ENCODE measurements at regions not wholly inside any gene's neighbourhood (a gene's known extent, or its start where the extent isn't known, plus 50 kb on each side); places are given as distances from the start of the nearest gene placed in this dataset.
"Not testable (repeated sequence)": the region's sequence is repeated elsewhere in the genome, so short reads cannot be mapped to it uniquely, and the experiment has no call there.

DNA sequence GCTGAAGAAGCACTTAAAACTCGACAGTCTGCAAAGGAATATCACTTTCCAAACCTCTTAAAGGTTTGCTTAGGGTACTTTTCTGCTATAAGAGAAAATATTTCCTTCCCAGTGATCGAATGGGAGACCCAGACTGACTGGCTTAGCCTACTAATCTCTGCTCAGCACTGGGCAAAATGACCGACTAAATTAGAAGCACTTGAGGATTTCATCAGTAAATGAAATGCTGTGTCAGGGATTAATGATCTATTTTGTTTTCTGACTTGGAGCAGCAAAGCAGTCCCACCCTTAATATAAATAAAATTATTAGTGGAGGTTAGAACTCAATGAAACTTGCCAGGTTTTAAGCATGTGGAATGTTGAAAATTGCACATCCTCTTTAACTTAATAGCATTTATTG, 411.6 kb downstream of the NEBL start:
- no peak for DNase-seq

DNA sequence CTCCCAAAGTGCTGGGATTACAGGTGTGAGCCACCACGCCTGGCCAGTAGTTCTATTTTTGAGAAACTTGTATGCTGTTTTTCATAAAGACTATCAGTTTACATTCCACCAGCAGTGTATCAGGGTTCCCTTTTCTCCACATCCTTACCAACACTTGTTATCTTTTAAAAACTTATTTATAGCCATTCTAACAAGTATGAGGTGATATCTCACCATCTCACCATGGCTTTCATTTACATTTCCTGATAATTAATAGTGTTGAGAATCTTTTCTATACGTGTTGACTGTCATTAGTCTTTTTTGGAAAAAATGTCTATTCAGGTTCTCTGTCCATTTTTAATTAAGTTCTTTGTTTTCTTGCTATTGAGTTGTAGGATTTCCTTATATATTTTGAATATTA, 416.1 kb downstream of the NEBL start:
- no peak for DNase-seq

DNA sequence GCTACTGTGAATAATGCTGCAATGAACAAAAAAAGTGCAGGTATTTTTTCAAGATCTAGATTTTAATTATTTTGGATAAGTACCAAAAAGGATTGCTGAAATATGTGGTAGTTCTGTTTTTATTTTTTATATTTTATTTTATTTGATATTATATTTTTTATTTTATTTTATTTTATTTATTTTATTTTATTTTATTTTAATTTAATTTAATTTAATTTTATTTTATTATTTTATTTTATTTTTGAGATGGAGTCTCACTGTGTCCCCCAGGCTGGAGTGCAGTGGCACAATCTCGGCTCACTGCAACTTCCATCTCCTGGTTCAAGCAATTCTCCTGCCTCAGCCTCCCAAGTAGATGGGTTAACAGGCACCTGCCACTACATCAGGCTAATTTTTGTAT, 416.5 kb downstream of the NEBL start:
- DNase-seq, result not testable (repeated sequence)

GRCh38 chr10:20474064-20474463, 423.0 kb downstream of the NEBL start:
- no peak for DNase-seq

DNA sequence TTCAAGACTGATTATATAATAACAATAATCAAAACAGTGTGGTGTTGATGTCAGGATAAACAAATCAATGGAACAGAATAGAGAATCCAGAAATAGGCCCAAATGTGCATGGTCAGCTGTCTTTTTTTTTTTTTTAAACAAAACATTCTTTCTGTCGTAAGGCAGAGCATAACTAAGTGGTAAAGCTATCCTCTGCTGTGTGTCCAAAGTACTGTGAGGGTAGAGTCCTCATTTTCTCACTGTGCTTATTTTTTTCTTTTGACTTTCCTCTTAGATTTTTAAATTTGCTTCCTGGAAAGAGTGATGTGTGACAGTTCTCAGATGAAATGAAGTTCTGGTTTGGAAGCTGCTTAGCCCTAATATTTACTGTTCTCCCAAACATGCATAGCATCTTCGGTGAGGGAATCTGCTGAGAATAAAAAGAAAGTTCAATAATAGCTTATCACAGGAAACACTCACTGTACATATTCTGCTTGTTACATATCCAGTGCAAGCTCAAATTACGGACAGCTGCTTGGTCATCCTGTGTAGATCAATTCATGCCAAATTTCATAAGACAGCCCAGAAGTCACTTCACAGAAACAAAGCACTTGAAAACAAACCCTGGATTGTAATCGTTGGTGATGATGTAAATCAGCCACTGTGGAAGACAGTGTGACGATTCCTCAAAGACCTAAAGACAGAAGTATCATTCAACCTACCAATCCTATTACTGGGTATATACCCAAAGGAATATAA, 423.9 kb downstream of the NEBL start:
- no peak for DNase-seq

- DNase-seq, result no peak
Measured at GRCh38 chr10:20466731-20467130, 430.4 kb downstream of the NEBL start.

DNA sequence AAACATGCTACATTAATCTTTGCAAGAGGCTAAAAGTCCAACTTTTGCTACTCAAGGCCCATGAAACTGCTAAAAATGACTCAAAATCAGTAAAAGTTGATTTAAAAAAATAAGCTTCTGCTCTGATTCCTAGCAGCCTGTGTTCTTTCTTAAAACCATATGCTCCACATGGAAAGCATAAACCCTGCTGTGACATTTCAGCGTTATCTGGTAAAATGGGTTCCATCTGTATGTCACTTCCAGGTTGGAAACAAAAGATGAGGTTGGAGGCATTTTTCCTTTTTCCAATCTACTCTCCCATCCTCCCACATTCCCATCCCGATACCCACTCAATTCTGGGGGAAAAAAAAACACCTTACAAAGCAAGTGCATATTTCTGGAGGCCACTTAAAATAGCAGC, 439.5 kb downstream of the NEBL start:
- DNase-seq, result no peak

- DNase-seq, result no peak
Measured at GRCh38 chr10:20455774-20456173, 441.3 kb downstream of the NEBL start.

GRCh38 chr10:20454331-20454730, 442.8 kb downstream of the NEBL start:
- DNase-seq, result no peak

- DNase-seq, result no peak
Measured at GRCh38 chr10:20446561-20447193, 450.4 kb downstream of the NEBL start.

GRCh38 chr10:20443094-20443493, 454.0 kb downstream of the NEBL start:
- DNase-seq, result no peak

DNA sequence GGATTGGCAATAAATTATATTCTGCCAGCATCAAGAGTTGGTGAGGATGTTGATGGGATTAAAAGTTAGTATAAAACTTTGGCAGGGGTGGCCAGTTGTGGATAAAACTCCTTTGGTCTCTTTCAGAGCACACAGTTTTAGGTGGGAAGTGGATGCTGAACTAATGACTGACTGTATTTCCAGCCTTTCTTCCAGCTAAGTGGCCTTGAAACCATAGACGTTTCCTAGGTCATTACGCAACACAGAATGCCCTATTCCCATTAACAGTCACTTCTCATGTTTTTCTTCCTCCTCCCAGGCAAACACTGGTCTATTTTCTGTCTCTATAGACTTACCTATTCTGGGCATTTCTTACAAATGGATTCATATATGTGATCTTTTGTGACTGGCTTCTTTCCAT, 467.4 kb downstream of the NEBL start:
- DNase-seq, result no peak

DNA sequence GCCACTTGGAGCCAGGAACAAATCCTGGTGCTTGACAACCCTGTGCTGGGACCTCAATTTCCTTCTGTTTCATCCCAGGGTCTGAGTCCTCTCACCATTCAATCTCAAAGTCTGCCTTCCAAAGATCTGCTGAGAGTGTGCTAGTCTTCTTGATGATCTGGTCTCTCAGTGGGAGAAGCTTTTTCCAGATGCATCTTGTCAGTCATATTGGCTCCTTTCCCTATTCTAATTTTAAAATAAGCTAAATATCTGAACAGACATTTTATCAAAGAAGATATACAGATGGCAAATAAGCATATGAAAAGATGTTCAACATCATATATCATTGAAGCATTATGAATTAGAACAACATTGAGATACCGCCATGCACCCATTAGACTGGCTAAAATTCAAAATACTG, 469.3 kb downstream of the NEBL start:
- DNase-seq, result no peak

DNA sequence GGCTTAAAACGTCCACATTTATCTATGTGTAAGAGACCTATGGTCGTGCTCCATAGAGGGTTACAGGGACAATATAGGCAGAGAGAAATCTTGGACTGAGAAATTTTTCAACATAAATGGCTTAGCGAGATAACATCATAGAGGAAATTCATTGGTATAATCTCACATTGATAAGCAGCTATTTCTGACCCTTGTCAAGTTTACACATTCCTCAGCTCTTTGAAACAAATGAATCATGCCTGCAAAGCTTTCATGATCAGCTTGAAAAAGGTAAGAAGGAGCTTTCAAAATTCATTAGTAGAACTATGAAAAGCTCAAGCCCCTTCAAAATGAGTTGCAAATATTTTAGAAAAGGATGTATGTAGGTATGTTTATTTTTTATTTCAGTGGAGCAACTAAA, 478.8 kb downstream of the NEBL start:
- no peak for DNase-seq

- no peak for DNase-seq
Measured at GRCh38 chr10:20417791-20418190, 479.3 kb downstream of the NEBL start.

- no peak for DNase-seq
Measured at GRCh38 chr10:20415684-20416083, 481.4 kb downstream of the NEBL start.

DNA sequence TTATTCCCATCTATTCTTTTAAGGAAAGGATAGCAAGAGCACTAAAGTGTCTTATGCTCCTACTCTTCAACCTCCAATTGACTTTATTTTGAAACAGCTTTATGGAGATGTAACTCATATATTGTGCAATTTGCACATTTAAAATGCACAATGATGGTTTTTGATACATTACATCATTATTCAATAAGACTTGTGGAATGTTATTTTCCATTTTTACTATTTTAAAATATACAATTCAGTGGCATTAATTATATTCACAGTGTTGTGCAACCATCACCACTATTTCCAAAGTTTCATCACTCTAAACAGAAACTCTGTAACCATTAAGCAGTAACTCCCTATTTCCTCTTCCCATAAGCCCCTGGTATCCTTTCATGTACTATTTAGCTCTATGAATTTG, 489.8 kb downstream of the NEBL start:
- no peak for DNase-seq

DNA sequence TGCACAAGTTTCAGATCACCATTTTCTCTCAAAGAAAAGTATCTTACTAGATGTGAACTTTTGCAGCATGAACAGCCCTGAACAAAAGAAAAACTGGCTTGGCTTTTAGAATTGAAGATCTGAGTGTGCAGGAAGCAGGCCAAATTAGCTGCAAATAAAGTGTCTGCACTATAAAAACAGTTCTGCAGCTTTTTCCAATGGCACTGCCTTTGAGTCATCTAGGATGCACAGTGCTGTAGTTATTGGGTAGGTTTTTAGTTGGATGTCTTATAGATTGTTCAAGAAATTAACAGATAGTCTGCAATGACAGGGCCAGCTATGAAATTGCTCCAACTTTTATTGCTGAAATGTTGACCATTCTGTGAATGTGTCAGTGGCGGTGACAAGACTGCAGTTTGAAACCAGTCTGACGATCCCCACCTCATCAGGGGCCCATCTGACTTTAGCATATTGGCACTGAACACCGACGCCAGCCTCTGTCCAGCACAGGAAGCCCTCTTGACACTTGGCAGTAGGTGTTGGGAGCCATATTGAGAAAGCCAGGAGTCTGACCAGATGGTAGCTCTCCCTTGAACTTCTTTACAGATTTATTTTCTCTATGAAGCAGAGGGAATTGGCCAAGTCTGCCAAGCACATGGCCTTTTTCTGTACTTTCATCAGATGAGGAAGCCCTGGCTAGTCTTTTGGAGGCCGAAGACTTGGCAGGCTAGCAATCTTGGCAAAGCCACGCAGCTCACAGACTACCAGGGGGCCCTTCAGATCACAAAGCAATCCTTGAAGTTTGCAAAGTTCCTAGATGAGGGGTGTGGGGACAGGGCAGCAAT, 490.6 kb downstream of the NEBL start:
- DNase-seq, result peak; percentile 69

- DNase-seq, result no peak
Measured at GRCh38 chr10:20405761-20406160, 491.4 kb downstream of the NEBL start.

GRCh38 chr10:20405050-20405449, 492.1 kb downstream of the NEBL start:
- DNase-seq, result no peak

DNA sequence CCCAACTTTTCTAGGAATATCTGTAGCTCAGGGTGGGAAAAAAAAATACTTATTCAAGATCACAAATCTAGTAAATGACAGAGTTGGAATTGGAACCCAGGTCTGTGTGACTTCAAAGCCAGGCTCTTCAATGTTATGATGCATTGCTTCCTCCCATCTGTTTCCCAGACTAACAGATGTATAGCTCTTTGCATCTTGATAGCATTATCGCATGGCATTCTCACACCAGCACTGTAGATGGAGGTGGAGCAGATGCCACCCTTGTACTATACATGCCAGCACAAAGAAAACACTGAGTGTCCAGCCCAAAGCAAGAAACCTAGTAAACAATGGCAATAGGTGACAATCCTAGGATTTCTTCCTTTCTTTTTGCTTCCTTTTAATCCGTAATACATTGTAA, 497.3 kb downstream of the NEBL start:
- DNase-seq, result no peak

DNA sequence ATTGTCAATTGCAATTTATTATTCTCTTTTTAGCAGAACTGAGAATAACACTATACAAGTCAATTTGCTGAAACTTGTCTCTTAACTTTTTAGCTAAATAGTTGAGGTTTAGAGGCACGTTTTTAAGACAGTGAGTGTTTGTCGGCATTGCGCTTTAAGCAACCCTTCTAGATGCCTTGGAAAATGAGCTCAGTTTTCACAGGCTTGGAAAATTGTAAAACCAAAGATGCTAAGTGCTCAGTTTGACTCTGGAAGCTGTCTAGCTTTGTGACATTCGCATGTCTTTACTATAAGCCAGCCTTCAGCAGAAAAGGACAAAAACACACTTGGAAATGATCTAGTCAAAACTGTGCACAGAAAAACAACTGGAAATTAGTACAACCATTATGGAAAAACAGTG, 500.4 kb downstream of the NEBL start:
- DNase-seq, result no peak

GRCh38 chr10:20396205-20396604, 500.9 kb downstream of the NEBL start:
- no peak for DNase-seq

- DNase-seq, result no peak
Measured at GRCh38 chr10:20391629-20392028, 505.5 kb downstream of the NEBL start.
